ENCODE measurements at regions not wholly inside any gene's neighbourhood (a gene's known extent, or its start where the extent isn't known, plus 50 kb on each side); places are given as distances from the start of the nearest gene placed in this dataset.

GRCh38 chr18:38466426-38466825 lies 900.8 kb upstream of the CELF4 start:
- H3K27me3 ChIP-seq = no peaks in the 10 kb centered on the region
- H3K4me1 ChIP-seq = no peaks in the 10 kb centered on the region
- WGBS, 2 donors = 80 to 86% methylated on average over 2 of the region's 2 CpGs

DNA sequence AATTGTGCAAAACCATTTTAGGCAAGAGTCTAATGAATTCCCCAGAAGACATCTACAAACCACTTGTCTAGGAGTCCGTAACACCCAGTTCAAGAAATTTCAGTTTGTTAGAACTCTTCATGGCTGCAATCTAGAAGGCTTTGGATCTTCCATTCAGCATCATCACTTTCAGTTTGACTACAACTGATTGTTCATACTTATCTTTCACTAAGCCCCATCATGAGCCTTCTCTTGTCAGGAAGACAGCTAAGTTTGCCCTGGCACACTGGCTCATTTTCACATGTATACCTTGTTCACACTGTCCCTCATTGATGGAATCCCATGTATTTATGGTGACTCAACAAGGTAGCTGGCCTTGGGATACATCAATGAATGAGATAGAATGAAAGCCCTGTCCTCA lies 898.4 kb upstream of the CELF4 start:
- DNase-seq = no peak
- 89 to 96% methylated on average over 1 of the region's 1 CpG for WGBS, 2 donors
- TF ChIP-seq, protein P1, sequence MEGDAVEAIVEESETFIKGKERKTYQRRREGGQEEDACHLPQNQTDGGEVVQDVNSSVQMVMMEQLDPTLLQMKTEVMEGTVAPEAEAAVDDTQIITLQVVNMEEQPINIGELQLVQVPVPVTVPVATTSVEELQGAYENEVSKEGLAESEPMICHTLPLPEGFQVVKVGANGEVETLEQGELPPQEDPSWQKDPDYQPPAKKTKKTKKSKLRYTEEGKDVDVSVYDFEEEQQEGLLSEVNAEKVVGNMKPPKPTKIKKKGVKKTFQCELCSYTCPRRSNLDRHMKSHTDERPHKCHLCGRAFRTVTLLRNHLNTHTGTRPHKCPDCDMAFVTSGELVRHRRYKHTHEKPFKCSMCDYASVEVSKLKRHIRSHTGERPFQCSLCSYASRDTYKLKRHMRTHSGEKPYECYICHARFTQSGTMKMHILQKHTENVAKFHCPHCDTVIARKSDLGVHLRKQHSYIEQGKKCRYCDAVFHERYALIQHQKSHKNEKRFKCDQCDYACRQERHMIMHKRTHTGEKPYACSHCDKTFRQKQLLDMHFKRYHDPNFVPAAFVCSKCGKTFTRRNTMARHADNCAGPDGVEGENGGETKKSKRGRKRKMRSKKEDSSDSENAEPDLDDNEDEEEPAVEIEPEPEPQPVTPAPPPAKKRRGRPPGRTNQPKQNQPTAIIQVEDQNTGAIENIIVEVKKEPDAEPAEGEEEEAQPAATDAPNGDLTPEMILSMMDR (IDR thresholded peaks at IDR 0.05) = no peak
- TF ChIP-seq POLR2A (IDR thresholded peaks at IDR 0.05) = no peak
- intact Hi-C loops (cut with DNase I; ENCODE audit: low total_unique reads) = no loop called here
- no peaks in the 10 kb centered on the region for H3K36me3 ChIP-seq (ENCODE audit: low read depth, missing control alignments)
- no peaks in the 10 kb centered on the region for H3K4me1 ChIP-seq
- no peak overlapping the region for H3K27ac ChIP-seq
- H3K27me3 ChIP-seq = no peaks in the 10 kb centered on the region
- no peaks in the 10 kb centered on the region for H3K9me3 ChIP-seq
- H3K4me3 ChIP-seq = no peak overlapping the region

More at GRCh38 chr18:38466426-38466825, 900.8 kb upstream of the CELF4 start:
- Histone ChIP-seq H3K36me3 (ENCODE audit: low read depth, missing control alignments) (no peaks in the 10 kb centered on the region), H3K9me3 (no peaks in the 10 kb centered on the region), H3K4me3 (no peak overlapping the region), H3K27ac (no peak overlapping the region)
- DNase-seq = no peak
- intact Hi-C loops (cut with DNase I; ENCODE audit: low total_unique reads) = no loop called here
- no peak for TF ChIP-seq POLR2A (IDR thresholded peaks at IDR 0.05)
- TF ChIP-seq, protein P1 (IDR thresholded peaks at IDR 0.05) = no peak

GRCh38 chr18:38460657-38461056 lies 895.1 kb upstream of the CELF4 start:
- Histone ChIP-seq H3K27me3 (no peaks in the 10 kb centered on the region), H3K9me3 (no peaks in the 10 kb centered on the region), H3K27ac (no peak overlapping the region), H3K36me3 (ENCODE audit: low read depth, missing control alignments) (no peaks in the 10 kb centered on the region), H3K4me3 (no peak overlapping the region), H3K4me1 (no peaks in the 10 kb centered on the region)
- no peak for TF ChIP-seq POLR2A (IDR thresholded peaks at IDR 0.05)
- TF ChIP-seq, protein P1 (IDR thresholded peaks at IDR 0.05) = no peak
- intact Hi-C loops (cut with DNase I; ENCODE audit: low total_unique reads) = no loop called here
- no peak for DNase-seq
- WGBS, 2 donors = 90 to 94% methylated on average over 4 of the region's 4 CpGs

DNA sequence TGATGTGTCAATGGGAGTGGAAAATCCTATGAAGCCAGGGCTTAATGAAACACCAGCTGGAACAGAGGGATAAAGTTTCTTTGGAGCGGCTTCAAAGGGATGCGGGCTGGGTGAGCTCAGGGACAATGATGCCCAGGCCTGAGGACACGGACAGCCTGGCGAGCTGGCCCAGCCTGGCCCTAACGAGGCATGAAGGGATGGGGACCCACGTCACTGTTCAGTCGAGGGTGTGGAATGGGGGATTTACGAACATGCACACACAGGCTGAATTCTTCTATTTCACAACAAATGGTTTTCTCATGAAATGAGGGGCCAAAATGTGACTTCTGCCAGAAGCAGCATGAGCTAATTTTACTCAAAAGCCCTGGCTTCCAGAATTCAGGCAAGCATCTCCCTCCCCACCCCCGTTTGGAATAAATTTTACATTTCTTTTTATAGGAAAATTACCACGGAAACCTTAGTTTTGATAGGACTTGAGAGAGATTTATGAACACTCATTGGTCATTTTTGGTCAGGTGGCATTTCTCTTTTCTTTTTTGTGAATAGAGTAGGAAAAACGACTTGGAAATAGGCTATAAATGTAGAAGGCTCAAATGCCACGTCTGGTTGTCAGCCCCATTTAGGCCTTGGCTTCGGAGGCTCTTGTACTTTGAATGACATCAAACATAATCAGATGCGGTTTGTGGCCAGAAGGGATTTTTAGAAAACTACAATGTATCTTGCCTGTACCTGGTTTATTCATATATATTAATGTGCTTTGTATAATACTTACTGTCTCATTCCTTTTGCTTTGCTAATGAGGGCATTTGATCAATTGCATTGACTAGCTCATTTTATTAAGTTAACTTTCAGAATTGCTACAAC lies 893.8 kb upstream of the CELF4 start:
- intact Hi-C loops (cut with DNase I; ENCODE audit: low total_unique reads) = no loop called here
- no peaks in the 10 kb centered on the region for H3K27me3 ChIP-seq
- no peak for DNase-seq
- H3K4me1 ChIP-seq = no peaks in the 10 kb centered on the region
- 70 to 76% methylated on average over 14 of the region's 14 CpGs for WGBS, 2 donors
- no peaks in the 10 kb centered on the region for H3K9me3 ChIP-seq
- no peaks in the 10 kb centered on the region for H3K36me3 ChIP-seq (ENCODE audit: low read depth, missing control alignments)
- H3K27ac ChIP-seq = no peak overlapping the region
- H3K4me3 ChIP-seq = no peak overlapping the region
- TF ChIP-seq POLR2A (IDR thresholded peaks at IDR 0.05) = no peak
- TF ChIP-seq, protein P1 (IDR thresholded peaks at IDR 0.05) = no peak

DNA sequence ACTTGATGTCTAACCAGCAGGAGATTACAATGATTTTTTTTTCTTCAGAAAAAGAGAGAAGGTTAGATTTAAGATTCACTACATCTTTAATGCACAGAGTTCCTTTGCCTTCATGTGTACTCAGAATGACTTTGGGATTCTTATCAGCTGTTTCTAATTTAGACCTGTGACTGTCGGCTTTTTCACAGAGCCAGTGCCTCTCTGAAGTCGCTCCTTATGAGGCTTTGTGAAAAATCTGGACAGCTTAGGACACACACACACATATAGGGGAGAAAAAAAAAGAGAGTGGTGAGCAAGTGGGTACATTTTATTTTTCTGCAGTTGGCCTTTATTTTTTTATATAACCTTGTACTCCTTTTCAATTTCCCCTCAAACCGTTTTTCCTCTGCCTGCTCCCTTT lies 893.1 kb upstream of the CELF4 start:
- DNase-seq = no peak
- 62 to 63% methylated on average over 3 of the region's 3 CpGs for WGBS, 2 donors

More for the DNA sequence above, 893.1 kb upstream of the CELF4 start:
- Histone ChIP-seq H3K4me1 (no peaks in the 10 kb centered on the region), H3K27ac (no peak overlapping the region), H3K4me3 (no peak overlapping the region), H3K36me3 (ENCODE audit: low read depth, missing control alignments) (no peaks in the 10 kb centered on the region), H3K27me3 (no peaks in the 10 kb centered on the region), H3K9me3 (no peaks in the 10 kb centered on the region)
- intact Hi-C loops (cut with DNase I; ENCODE audit: low total_unique reads) = no loop called here
- no peak for TF ChIP-seq POLR2A (IDR thresholded peaks at IDR 0.05)
- TF ChIP-seq, protein P1 (IDR thresholded peaks at IDR 0.05) = no peak

All from testis (tissue), 2 donors.